ENCODE measurements at regions not wholly inside any gene's neighbourhood (a gene's known extent, or its start where the extent isn't known, plus 50 kb on each side); places are given as distances from the start of the nearest gene placed in this dataset.

- in situ Hi-C loops (cut with MboI; ENCODE audit: low sequenced_read_pairs) (no loop called here), dilution Hi-C loops (cut with HindIII; ENCODE audit: low sequenced_read_pairs, unreplicated experiment) (no loop called here), intact Hi-C loops (cut with micrococcal nuclease) (loop anchor here (10.0 kb wide), 1 partner anchor 255 kb away; no protein-coding TSS in a partner anchor)
- Histone ChIP-seq H3K4ac (ENCODE audit: low read depth, low read length) (no peak overlapping the region), H3K9me3 (ENCODE audit: control insufficient read depth, insufficient read depth, low read length) (peaks cover 2% of the 10 kb centered on the region; the same call in 1 of the 2 replicates), H3K27me3 (ENCODE audit: control insufficient read depth, insufficient read depth, low read length) (no peaks in the 10 kb centered on the region), H3K14ac (replicated peaks; ENCODE audit: low read depth, low read length) (no peak overlapping the region), H2BK5ac (ENCODE audit: low read depth, low read length, poor library complexity, severe bottlenecking) (no peak overlapping the region), H2AK9ac (replicated peaks; ENCODE audit: low read depth, low read length, poor library complexity) (no peak overlapping the region), H2BK20ac (ENCODE audit: low read depth, low read length) (no peak overlapping the region), H3K56ac (ENCODE audit: extremely low read depth, insufficient read depth, low read length) (no peak overlapping the region), H3K9ac (ENCODE audit: low read depth, low read length) (no peak overlapping the region), H2BK120ac (ENCODE audit: low read depth, low read length) (no peak overlapping the region), H4K91ac (ENCODE audit: insufficient read depth, low read depth, low read length) (no peak overlapping the region), H2BK15ac (ENCODE audit: low read depth, low read length) (no peak overlapping the region), H3K4me1 (ENCODE audit: control insufficient read depth, insufficient read depth, low read length) (no peaks in the 10 kb centered on the region), H3K9me1 (ENCODE audit: insufficient read depth, low read length) (no peaks in the 10 kb centered on the region), H3K4me3 (ENCODE audit: insufficient read depth, low read depth, low read length) (no peak overlapping the region), H4K5ac (ENCODE audit: low read depth, low read length) (no peak overlapping the region), H3K18ac (ENCODE audit: low read depth, low read length) (no peak overlapping the region), H3K36me3 (ENCODE audit: control insufficient read depth, insufficient read depth, low read length) (no peaks in the 10 kb centered on the region), H4K20me1 (ENCODE audit: insufficient read depth, low read length) (no peaks in the 10 kb centered on the region), H2AK5ac (ENCODE audit: low read depth, low read length) (no peak overlapping the region), H2AFZ (replicated peaks; ENCODE audit: low read length, poor library complexity) (no peak overlapping the region), H4K8ac (ENCODE audit: low read depth in 2 of 2, low read length in 2 of 2) (no peak overlapping the region), H3K23ac (ENCODE audit: low read depth, low read length) (no peak overlapping the region), H3K27ac (ENCODE audit: insufficient read depth, low read length) (no peak overlapping the region), H3K79me1 (ENCODE audit: low read depth in 1 of 2, low read length in 2 of 2) (no peaks in the 10 kb centered on the region), H3K4me2 (ENCODE audit: low read depth, low read length) (no peak overlapping the region)
- ChIA-PET POLR2A (ENCODE audit: unreplicated experiment) (no interaction called here), CTCF (no interaction called here)
- ATAC-seq (ENCODE audit: low read depth) (no peak), DNase-seq (no peak)
- TF ChIP-seq USF2 (IDR thresholded peaks at IDR 0.05; ENCODE audit: low read depth, low read length) (no peak), SMC3 (IDR thresholded peaks at IDR 0.05; ENCODE audit: low read depth, low read length) (no peak)
- BruUV-seq (replicated peaks) = no TSS peak
Measured at GRCh38 chr6:156219973-156220372, 557.2 kb upstream of the ARID1B start.
